GM21717 (cell line): ENCODE measurements at regions not wholly inside any gene's neighbourhood (a gene's known extent, or its start where the extent isn't known, plus 50 kb on each side); places are given as distances from the start of the nearest gene placed in this dataset.
"Not testable (repeated sequence)": the region's sequence is repeated elsewhere in the genome, so short reads cannot be mapped to it uniquely, and the experiment has no call there.

Experiments
- ATAC-seq: cut with Tn5 transposase; IDR thresholded peaks from one replicate; pipeline ENCODE4 v1.9.1; 2021; ENCODE audit warnings: mild to moderate bottlenecking, moderate library complexity; ENCODE audit not compliant: unreplicated experiment

GRCh38 chr6:14510038-14510437 is 392.5 kb downstream of the CD83 start:
- no peak for ATAC-seq

- ATAC-seq: no peak
Observed at GRCh38 chr6:14511061-14511586, 393.6 kb downstream of the CD83 start.

DNA sequence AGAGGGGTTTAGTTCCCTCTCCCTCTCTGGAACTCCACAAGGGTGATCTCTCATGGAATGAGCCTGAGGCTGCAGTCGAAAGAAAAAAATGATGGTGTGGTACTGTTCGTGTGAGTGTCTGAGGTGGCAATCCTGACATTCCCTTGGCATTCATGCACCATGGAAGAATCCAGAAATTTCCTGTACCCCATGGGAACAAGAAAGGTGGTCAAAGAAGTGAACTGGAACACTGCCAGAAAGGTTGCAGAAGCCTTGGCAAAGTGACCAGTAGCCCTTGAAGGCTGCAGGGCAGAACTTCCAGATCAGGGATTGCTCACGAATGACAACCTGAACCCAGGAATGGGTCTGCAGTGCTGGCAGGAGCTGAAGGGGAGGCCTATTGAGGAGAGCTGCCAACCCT is 394.7 kb downstream of the CD83 start:
- ATAC-seq: no peak

DNA sequence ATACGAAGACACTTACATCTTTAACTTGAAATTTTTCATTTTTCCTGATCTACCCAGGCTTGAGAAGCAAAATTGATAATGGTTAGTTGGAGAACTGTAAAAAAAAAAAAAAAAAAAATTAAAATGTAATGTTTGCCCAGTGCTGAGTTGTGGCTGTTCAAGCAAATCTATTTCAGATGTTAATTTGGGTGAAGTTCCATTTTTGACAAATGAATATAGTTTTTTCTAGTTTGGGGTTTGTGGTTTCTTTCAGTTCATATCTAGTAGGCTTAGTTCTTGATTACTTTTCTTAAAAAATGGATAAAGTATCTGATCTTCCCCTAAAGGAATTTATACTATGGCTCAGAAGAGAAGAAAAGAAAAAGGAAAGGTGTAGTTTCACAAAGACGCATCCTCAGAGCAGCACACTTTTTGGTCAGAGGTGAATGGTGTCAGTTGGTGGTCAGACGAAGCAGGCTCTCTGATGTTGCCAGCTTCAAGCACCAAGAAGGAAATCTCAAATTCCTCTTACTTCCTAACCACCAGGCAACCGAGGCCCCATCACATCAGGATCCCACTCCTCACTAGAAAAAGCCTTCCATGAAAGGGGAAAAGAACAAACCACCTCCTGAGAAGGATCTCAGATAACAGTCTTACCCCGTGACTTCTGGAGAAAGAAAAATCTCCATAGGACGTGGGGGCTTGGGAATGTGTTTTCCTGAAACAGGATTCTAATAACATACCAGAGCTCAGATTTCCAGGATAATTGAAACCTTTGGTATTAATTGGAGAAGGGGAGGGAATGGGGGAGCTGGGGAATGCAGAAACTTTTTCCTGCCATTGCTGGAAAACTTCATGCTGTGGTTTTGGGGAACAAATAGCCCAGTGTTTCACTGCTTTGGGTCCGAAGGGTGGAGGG is 396.2 kb downstream of the CD83 start:
- no peak for ATAC-seq

GRCh38 chr6:14516956-14517355 is 399.4 kb downstream of the CD83 start:
- no peak for ATAC-seq

GRCh38 chr6:14517516-14518105 is 400.0 kb downstream of the CD83 start:
- no peak for ATAC-seq

- ATAC-seq: no peak
Observed at GRCh38 chr6:14518515-14519217, 401.1 kb downstream of the CD83 start.

- no peak for ATAC-seq
Observed at GRCh38 chr6:14520029-14520428, 402.5 kb downstream of the CD83 start.

GRCh38 chr6:14520536-14520935 is 403.0 kb downstream of the CD83 start:
- ATAC-seq: no peak

DNA sequence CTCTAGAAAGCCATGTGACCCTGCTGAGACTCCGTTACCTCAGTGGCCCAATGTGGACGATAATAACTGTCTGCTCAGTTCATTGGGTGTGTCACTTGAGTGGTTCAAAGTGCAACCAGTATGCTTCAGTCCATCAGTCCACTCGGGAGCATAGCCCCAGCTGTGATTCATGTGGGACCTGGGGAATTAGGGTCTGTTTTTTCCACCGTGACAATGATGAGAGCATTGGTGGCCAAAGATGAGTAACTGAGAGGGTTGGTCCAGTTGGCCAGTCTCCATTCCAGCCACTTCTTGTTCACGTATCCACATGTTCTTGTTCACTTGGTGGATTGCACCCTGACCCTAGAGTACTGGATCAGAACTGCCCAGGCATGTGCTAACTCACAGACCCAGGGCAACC is 403.6 kb downstream of the CD83 start:
- ATAC-seq: no peak

GRCh38 chr6:14521861-14522260 is 404.3 kb downstream of the CD83 start:
- not testable (repeated sequence) for ATAC-seq

DNA sequence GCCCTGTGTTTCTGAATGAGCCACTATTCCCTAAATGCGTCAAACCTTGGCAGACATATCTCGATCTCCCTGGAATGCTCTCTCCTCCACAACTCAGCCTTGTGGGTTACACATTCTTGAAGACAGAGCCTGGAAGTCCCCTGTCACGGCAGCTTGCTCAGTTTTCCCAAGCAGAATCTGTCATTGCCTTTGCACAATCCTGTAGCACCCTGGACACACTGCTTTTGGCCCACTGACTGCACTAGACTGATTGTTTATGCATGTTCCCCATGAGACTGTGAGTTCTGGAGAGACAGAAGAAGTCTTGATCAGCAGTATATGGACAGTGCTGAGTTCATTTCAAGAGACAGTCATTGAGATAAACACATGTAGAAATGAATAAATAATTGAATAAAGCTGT is 406.7 kb downstream of the CD83 start:
- no peak for ATAC-seq

DNA sequence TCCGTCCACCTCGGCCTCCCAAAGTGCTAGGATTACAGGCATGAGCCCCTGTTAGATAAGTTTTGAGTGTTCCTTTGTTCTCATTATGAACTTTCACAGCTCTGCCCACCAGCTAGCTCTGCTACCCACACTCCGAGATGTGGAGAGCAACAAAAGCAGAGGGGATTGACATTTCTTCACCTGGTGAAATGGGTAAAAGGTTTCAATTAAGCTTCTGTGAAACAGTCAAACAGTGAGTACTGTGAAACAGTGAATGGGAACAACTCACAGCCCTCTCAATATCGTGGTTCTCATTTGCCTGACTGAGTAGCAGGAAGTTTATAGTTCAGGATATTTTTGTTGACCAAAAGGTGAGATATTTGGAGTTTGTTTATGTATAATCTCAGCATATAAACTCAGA is 412.8 kb downstream of the CD83 start:
- ATAC-seq: no peak

- ATAC-seq: no peak
Observed at GRCh38 chr6:14533446-14533845, 415.9 kb downstream of the CD83 start.

DNA sequence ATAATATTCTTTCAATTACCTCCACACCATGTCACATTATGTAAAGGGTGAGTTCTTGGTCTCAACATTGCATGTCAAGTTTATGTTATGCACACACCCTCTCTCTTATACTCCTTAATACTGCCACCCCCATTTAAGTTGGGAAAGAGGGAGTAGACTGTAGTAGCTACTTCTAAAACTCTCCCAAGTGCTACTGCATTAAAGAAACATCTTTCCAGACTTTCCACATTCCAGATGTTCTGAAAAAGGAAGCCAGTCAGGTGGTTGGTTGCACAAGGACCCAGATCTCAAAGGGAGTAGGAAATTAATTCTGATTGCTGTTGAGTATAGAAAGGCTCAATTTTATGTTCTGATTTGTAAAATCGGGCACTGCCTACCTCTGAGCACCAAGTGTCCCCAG is 419.5 kb downstream of the CD83 start:
- no peak for ATAC-seq

DNA sequence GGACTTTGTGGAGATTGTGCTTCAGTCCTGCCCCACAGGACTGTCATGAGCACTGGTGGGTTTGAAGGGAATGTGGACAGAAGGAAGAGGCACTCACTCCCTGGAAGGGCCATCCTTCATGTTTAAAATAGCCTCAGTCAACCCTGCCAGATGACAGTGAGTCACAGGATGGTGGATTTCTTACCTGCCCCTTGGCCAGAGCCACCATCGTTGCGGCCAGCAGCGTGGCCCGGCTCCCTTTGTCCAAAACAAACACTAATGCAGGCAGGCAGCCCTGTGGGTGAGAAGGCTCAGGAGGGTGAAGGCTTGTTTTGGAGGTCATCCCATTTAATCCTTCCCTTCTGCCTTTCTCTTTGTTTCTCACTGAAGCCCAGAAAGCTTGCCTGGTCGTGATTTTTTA is 422.7 kb downstream of the CD83 start:
- no peak for ATAC-seq

DNA sequence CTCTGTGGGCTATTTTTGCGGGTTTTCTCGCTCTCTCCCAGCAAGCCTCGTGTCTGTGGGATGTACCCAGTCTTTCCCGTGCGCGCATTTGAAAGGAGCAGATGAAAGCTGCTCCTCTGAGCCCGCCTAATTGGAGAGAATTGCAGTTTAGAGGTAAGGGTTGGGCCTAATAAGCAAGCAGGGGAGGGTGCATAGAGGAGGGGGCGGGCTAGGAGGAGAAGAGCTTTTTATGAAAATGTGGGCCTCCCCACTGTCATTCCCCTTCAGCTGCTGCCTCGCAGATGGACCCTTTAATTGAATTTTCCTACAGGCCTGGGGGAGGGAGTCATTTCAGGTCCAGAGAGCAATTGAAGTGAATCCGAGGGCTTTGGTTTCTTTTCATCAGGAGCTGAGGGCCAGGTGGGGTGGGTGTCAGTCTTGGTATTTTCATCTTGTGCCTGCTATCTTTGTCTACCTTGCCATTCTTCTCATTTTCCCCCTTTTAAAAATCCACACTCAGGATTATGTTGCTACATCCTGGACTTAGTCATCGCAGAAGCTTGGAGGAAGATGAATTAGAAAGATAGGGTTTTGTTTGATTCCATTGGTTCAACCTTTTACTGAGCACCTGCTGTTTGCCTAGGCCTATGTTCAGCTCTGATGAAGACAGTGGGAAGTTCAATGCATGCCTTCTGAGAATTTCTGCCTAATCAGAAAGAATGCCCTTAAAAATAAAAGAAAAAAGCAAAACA is 423.4 kb downstream of the CD83 start:
- ATAC-seq: no peak

DNA sequence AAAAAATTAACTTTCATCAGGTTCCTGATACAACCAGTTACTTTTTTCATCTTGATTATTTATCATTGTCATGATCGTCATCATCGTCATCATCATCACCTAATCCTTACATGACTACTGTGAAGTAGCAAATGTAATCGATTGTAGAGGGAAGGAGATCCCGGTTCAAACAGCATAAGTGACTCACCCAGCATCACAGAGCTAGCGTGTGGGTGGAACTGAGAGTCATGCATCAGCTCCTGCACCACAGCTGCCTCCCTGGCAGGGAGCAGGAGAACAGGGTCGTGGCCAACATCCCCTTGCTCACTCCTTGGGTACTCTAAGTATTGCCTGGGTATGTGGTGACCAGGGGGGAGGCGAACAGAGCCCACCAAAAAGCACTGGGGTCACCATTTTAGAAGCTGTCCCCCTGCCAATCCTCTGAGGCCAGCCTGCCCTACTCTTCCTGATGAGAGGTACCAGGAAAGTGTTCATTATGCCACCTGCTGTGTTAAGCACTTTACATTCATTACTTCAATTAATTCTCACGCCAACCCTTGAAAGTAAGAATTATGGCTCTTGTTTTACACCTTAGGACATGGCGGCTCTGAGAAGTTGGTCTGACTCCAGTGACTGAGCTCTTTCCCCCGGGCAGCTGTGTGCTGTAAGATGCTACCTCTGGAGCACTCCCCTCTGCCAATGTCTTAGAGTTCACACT is 425.2 kb downstream of the CD83 start:
- ATAC-seq: peak; percentile 85

DNA sequence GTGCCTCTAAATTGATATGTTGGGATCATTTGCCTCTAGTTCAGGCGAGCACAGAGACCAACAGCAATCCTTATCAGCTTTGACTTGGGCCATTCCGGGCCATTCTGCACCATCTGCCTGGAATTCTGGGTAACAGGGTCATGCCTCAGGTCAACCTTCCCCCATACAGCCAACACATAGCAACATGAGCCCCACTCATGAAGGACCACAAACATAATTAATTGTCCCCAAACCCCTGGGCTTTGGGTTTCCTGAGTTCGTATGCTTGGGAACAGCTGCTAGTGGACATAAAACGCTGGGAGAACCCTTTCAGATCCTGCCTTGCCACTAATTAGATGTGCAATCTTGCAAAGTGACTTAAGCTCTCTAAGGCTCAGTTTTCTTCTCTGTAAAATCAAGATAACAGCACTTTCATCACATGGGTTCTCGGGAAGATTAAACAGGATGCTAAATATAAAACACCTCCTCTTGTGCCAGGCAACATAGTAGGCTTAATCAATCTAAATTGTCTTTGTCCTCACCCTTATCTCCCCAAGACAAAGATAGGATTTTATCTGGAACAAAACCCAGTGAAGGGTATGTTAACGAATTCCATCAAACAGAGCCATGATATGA is 426.5 kb downstream of the CD83 start:
- no peak for ATAC-seq

DNA sequence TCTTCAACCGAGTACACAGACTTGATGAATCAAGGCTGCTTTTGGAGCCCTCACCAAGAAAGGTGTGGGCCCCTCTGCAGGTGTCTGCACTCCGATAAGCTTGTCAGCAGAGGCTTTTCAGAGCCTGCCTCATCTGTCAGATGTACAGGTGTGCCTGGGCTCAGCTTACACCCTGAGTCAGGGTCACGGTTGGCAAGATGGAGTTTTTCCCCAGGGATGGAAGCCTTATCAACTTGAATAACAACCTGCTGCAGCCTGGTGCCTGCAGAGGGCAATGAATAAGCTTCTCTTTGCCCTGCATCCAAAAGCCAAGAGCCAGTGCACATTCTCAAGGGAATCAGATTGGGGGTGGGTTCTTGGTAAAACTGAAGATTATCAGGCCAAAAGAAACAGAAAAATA is 427.1 kb downstream of the CD83 start:
- ATAC-seq: no peak
